Vagina (tissue), 2 donors: ENCODE measurements at regions not wholly inside any gene's neighbourhood (a gene's known extent, or its start where the extent isn't known, plus 50 kb on each side); places are given as distances from the start of the nearest gene placed in this dataset.

ENCODE experiments used
- CTCF ChIP-seq, 3 experiments: fragments of 450-650 bp in 2 of 3; fragments of 200-600 bp in 1 of 3; sonication (generic) in 1 of 3; IDR thresholded peaks; one replicate each; pipeline ENCODE4 v1.5.1; 2017 to 2019; ENCODE audit warnings: antibody characterized with exemption in 3 of 3, mild to moderate bottlenecking in 2 of 3, moderate library complexity in 2 of 3
- POLR2AphosphoS5 ChIP-seq, 2 donors: sonication (generic); formaldehyde crosslinking; IDR thresholded peaks; one replicate each; pipeline ENCODE4 v1.9.0; 2017; ENCODE audit warnings: antibody characterized with exemption in 2 of 2, mild to moderate bottlenecking in 2 of 2, low read depth in 1 of 2; ENCODE audit not compliant: insufficient read depth in 1 of 2

DNA sequence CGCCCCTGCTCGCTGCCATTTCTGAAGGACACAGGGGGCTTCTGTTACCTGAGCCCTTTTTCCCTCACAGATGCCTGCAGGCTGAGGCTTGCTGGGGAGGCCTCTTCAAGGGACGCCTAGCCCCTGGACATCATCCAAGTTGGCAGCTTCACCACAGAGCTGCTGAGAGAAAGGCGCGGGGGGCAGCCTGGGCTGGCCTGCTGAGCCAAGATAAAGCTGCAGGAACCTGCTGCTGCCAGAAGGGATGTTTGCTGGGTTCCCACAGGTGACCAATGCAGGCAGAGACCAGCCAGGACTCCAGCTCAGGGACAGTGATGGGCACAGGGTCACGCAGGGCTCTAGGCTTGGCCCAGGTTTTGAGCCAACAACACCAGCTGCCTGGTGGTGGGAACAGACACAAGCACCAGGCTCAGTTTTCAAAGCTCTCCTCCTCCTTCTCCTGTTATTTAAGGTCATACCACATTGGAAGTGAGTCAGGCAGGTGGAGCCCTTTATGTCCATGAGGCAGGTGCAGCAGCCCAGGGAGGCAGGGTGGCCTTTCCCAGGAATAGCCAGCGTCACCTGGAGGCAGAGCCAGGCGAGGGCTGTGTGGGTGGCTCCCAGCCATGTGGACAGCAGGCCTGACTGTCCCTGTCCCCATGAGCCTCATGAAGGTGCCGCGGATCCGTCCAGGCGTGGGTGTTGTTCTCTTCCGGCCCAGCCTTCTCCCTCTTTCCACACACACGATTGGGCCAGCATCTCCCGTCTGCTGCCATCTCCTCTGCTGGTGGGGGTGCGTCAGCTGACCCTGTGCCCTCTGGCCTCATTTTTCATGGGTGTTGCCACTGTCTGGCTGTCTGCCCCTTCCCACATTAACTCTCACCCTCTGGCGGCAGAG is 515.5 kb upstream of the MYT1L start:
- no peak for TF ChIP-seq POLR2AphosphoS5 (IDR thresholded peaks at IDR 0.05; ENCODE audit: insufficient read depth in 1 of 2, low read depth in 1 of 2)
- TF ChIP-seq CTCF (IDR thresholded peaks at IDR 0.05): no peak
